ENCODE measurements at regions not wholly inside any gene's neighbourhood (a gene's known extent, or its start where the extent isn't known, plus 50 kb on each side); places are given as distances from the start of the nearest gene placed in this dataset.

GRCh38 chrX:150034788-150035187 is 96.5 kb upstream of the EOLA2 start:
- Histone ChIP-seq H3K9ac (ENCODE audit: low read length) (no peak overlapping the region), H3K27me3 (ENCODE audit: control insufficient read depth, insufficient read depth, low read length) (0 out of 2 replicates have a peak, but pooled peaks cover 3% of the 10 kb centered on the region), H3K4me1 (ENCODE audit: control insufficient read depth, insufficient read depth, low read length) (peaks cover 5% of the 10 kb centered on the region; the same call in 1 of the 2 replicates), H3K9me3 (ENCODE audit: control insufficient read depth, insufficient read depth, low read depth, low read length) (no peaks in the 10 kb centered on the region; the same call in 1 of the 2 replicates), H3K36me3 (ENCODE audit: control insufficient read depth, insufficient read depth, low read length) (no peaks in the 10 kb centered on the region), H3K4me3 (ENCODE audit: low read depth, low read length) (no peak overlapping the region), H3K27ac (ENCODE audit: low read depth, low read length) (no peak overlapping the region)

- Histone ChIP-seq H3K4me3 (ENCODE audit: low read depth, low read length) (no peak overlapping the region), H3K9ac (ENCODE audit: low read length) (no peak overlapping the region), H3K27me3 (ENCODE audit: control insufficient read depth, insufficient read depth, low read length) (0 out of 2 replicates have a peak, but pooled peaks cover 3% of the 10 kb centered on the region), H3K36me3 (ENCODE audit: control insufficient read depth, insufficient read depth, low read length) (no peaks in the 10 kb centered on the region), H3K9me3 (ENCODE audit: control insufficient read depth, insufficient read depth, low read depth, low read length) (no peaks in the 10 kb centered on the region; the same call in 1 of the 2 replicates), H3K27ac (ENCODE audit: low read depth, low read length) (no peak overlapping the region), H3K4me1 (ENCODE audit: control insufficient read depth, insufficient read depth, low read length) (peaks cover 5% of the 10 kb centered on the region; the same call in 1 of the 2 replicates)
These were observed 97.2 kb upstream of the EOLA2 start for GRCh38 chrX:150035531-150035930.

GRCh38 chrX:150036181-150036580 is 97.9 kb upstream of the EOLA2 start:
- 0 out of 2 replicates have a peak, but pooled peaks cover 3% of the 10 kb centered on the region for H3K27me3 ChIP-seq (ENCODE audit: control insufficient read depth, insufficient read depth, low read length)
- peaks cover 5% of the 10 kb centered on the region; the same call in 1 of the 2 replicates for H3K4me1 ChIP-seq (ENCODE audit: control insufficient read depth, insufficient read depth, low read length)
- H3K4me3 ChIP-seq (ENCODE audit: low read depth, low read length): no peak overlapping the region
- H3K36me3 ChIP-seq (ENCODE audit: control insufficient read depth, insufficient read depth, low read length): no peaks in the 10 kb centered on the region
- H3K27ac ChIP-seq (ENCODE audit: low read depth, low read length): no peak overlapping the region
- no peaks in the 10 kb centered on the region; the same call in 1 of the 2 replicates for H3K9me3 ChIP-seq (ENCODE audit: control insufficient read depth, insufficient read depth, low read depth, low read length)
- no peak overlapping the region for H3K9ac ChIP-seq (ENCODE audit: low read length)

DNA sequence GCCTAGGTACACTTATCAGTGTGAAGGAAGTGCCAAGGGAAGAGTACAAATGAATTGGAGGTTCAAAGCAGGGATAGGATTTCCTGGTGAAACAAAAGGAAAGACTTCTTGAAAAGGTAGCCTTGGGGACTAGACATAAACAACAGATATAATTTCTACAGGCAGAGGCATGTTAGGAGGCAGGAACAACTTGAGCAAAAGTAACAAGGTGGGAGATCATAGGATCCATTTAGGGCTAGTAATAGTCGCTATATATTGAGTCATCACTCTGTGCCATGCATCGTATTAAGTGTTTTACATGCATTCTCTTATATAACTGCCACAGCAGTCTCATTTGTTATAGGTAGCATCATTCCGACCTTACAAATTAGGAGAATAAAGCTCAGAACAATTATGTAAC is 98.3 kb upstream of the EOLA2 start:
- no peak overlapping the region for H3K4me3 ChIP-seq (ENCODE audit: low read depth, low read length)
- peaks cover 5% of the 10 kb centered on the region; the same call in 1 of the 2 replicates for H3K4me1 ChIP-seq (ENCODE audit: control insufficient read depth, insufficient read depth, low read length)
- H3K27ac ChIP-seq (ENCODE audit: low read depth, low read length): no peak overlapping the region
- H3K36me3 ChIP-seq (ENCODE audit: control insufficient read depth, insufficient read depth, low read length): no peaks in the 10 kb centered on the region
- H3K27me3 ChIP-seq (ENCODE audit: control insufficient read depth, insufficient read depth, low read length): 0 out of 2 replicates have a peak, but pooled peaks cover 3% of the 10 kb centered on the region
- H3K9me3 ChIP-seq (ENCODE audit: control insufficient read depth, insufficient read depth, low read depth, low read length): no peaks in the 10 kb centered on the region; the same call in 1 of the 2 replicates
- no peak overlapping the region for H3K9ac ChIP-seq (ENCODE audit: low read length)

DNA sequence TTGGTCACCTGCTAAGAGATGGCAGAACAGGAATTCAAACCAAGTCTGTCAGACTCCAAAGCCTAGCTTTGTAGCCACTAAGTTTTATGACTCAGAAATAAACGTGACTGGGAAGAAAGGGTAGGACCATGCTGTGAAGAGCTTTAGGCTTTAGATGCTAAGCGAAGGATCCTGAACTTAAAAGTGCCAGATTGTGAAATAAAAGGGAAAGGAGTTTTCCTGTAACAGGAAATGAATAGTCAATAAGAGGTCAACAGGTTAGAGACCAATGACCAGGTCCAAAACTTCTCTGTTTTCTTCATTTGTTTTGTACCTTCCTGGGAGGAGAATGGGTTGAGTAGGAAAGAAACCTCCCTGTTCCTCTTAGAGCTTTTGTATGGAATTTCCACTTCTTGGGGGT is 98.8 kb upstream of the EOLA2 start:
- Histone ChIP-seq H3K27me3 (ENCODE audit: control insufficient read depth, insufficient read depth, low read length) (0 out of 2 replicates have a peak, but pooled peaks cover 2% of the 10 kb centered on the region), H3K27ac (ENCODE audit: low read depth, low read length) (no peak overlapping the region), H3K36me3 (ENCODE audit: control insufficient read depth, insufficient read depth, low read length) (no peaks in the 10 kb centered on the region), H3K9ac (ENCODE audit: low read length) (no peak overlapping the region), H3K4me3 (ENCODE audit: low read depth, low read length) (no peak overlapping the region), H3K9me3 (ENCODE audit: control insufficient read depth, insufficient read depth, low read depth, low read length) (no peaks in the 10 kb centered on the region; the same call in 1 of the 2 replicates), H3K4me1 (ENCODE audit: control insufficient read depth, insufficient read depth, low read length) (peaks cover 5% of the 10 kb centered on the region; the same call in 1 of the 2 replicates)

DNA sequence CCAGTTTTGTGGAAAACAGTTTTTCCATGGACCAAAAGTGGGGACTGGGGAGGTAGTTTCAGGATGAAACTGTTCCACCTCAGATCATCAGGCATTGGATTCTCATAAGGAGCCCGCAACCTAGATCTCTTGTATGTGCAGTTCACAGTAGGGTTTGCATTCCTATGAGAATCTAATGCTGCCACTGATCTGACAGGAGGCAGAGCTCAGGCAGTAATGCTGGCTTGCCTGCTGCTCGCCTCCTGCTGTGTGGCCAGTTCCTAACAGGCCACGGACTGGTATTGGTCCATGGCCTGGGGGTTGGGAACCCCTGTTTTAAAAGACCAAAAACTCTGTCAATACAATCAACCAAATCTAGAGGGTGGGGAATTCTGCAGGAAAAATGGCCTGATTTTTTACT is 100.0 kb upstream of the EOLA2 start:
- H3K27ac ChIP-seq (ENCODE audit: low read depth, low read length): no peak overlapping the region
- H3K36me3 ChIP-seq (ENCODE audit: control insufficient read depth, insufficient read depth, low read length): no peaks in the 10 kb centered on the region
- no peaks in the 10 kb centered on the region; the same call in 1 of the 2 replicates for H3K27me3 ChIP-seq (ENCODE audit: control insufficient read depth, insufficient read depth, low read length)
- H3K9ac ChIP-seq (ENCODE audit: low read length): no peak overlapping the region
- peaks cover 5% of the 10 kb centered on the region; the same call in 1 of the 2 replicates for H3K4me1 ChIP-seq (ENCODE audit: control insufficient read depth, insufficient read depth, low read length)
- no peaks in the 10 kb centered on the region; the same call in 1 of the 2 replicates for H3K9me3 ChIP-seq (ENCODE audit: control insufficient read depth, insufficient read depth, low read depth, low read length)
- no peak overlapping the region for H3K4me3 ChIP-seq (ENCODE audit: low read depth, low read length)

- H3K27ac ChIP-seq (ENCODE audit: low read depth, low read length): no peak overlapping the region
- H3K9me3 ChIP-seq (ENCODE audit: control insufficient read depth, insufficient read depth, low read depth, low read length): no peaks in the 10 kb centered on the region; the same call in 1 of the 2 replicates
- no peaks in the 10 kb centered on the region; the same call in 1 of the 2 replicates for H3K27me3 ChIP-seq (ENCODE audit: control insufficient read depth, insufficient read depth, low read length)
- no peak overlapping the region for H3K4me3 ChIP-seq (ENCODE audit: low read depth, low read length)
- no peaks in the 10 kb centered on the region for H3K36me3 ChIP-seq (ENCODE audit: control insufficient read depth, insufficient read depth, low read length)
- H3K9ac ChIP-seq (ENCODE audit: low read length): no peak overlapping the region
- H3K4me1 ChIP-seq (ENCODE audit: control insufficient read depth, insufficient read depth, low read length): peaks cover 5% of the 10 kb centered on the region; the same call in 1 of the 2 replicates
These were observed 100.8 kb upstream of the EOLA2 start for GRCh38 chrX:150038986-150039599.

- H3K27ac ChIP-seq (ENCODE audit: low read depth, low read length): no peak overlapping the region
These were observed 102.9 kb upstream of the EOLA2 start for GRCh38 chrX:150041208-150041607.

GRCh38 chrX:150044556-150044955 is 106.3 kb upstream of the EOLA2 start:
- no peak overlapping the region for H3K9ac ChIP-seq (ENCODE audit: low read length)
- no peaks in the 10 kb centered on the region; the same call in 1 of the 2 replicates for H3K27me3 ChIP-seq (ENCODE audit: control insufficient read depth, insufficient read depth, low read length)
- H3K4me3 ChIP-seq (ENCODE audit: low read depth, low read length): no peak overlapping the region
- H3K9me3 ChIP-seq (ENCODE audit: control insufficient read depth, insufficient read depth, low read depth, low read length): no peaks in the 10 kb centered on the region
- H3K27ac ChIP-seq (ENCODE audit: low read depth, low read length): no peak overlapping the region
- H3K36me3 ChIP-seq (ENCODE audit: control insufficient read depth, insufficient read depth, low read length): no peaks in the 10 kb centered on the region
- no peaks in the 10 kb centered on the region for H3K4me1 ChIP-seq (ENCODE audit: control insufficient read depth, insufficient read depth, low read length)

More at GRCh38 chrX:150041208-150041607, 102.9 kb upstream of the EOLA2 start:
- no peaks in the 10 kb centered on the region; the same call in 1 of the 2 replicates for H3K27me3 ChIP-seq (ENCODE audit: control insufficient read depth, insufficient read depth, low read length)
- H3K9me3 ChIP-seq (ENCODE audit: control insufficient read depth, insufficient read depth, low read depth, low read length): no peaks in the 10 kb centered on the region
- H3K9ac ChIP-seq (ENCODE audit: low read length): no peak overlapping the region
- H3K4me1 ChIP-seq (ENCODE audit: control insufficient read depth, insufficient read depth, low read length): peaks cover 5% of the 10 kb centered on the region; the same call in 1 of the 2 replicates
- no peak overlapping the region for H3K4me3 ChIP-seq (ENCODE audit: low read depth, low read length)
- no peaks in the 10 kb centered on the region for H3K36me3 ChIP-seq (ENCODE audit: control insufficient read depth, insufficient read depth, low read length)

GRCh38 chrX:150047818-150048217 is 109.5 kb upstream of the EOLA2 start:
- H3K9ac ChIP-seq (ENCODE audit: low read length): no peak overlapping the region
- peaks cover 5% of the 10 kb centered on the region; the same call in 1 of the 2 replicates for H3K27me3 ChIP-seq (ENCODE audit: control insufficient read depth, insufficient read depth, low read length)
- no peak overlapping the region for H3K27ac ChIP-seq (ENCODE audit: low read depth, low read length)

DNA sequence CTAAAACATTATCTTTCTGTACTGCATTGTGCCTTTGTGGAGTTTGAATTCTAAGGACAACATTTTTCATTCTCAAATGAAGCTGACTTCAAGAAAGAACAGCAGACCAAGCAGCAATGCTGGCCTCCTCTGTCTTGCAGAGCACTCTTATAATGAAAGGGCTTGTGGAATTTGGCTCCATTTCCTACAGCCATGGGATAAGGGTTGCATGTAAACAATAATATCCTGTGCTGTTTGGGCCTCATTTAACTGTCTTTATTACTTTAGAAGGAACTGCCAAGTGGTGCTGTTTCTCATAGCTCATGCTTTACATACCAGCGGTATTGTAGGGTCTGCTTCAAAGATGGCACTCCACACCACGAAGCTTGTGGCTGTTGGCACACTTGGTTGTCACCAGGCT is 111.4 kb upstream of the EOLA2 start:
- no peaks in the 10 kb centered on the region for H3K36me3 ChIP-seq (ENCODE audit: control insufficient read depth, insufficient read depth, low read length)
- H3K4me1 ChIP-seq (ENCODE audit: control insufficient read depth, insufficient read depth, low read length): peaks cover 6% of the 10 kb centered on the region; the same call in 1 of the 2 replicates
- H3K9me3 ChIP-seq (ENCODE audit: control insufficient read depth, insufficient read depth, low read depth, low read length): no peaks in the 10 kb centered on the region
- no peak overlapping the region for H3K4me3 ChIP-seq (ENCODE audit: low read depth, low read length)
- H3K9ac ChIP-seq (ENCODE audit: low read length): no peak overlapping the region
- H3K27me3 ChIP-seq (ENCODE audit: control insufficient read depth, insufficient read depth, low read length): peaks cover 7% of the 10 kb centered on the region; the same call in 1 of the 2 replicates
- H3K27ac ChIP-seq (ENCODE audit: low read depth, low read length): no peak overlapping the region

More at GRCh38 chrX:150047818-150048217, 109.5 kb upstream of the EOLA2 start:
- Histone ChIP-seq H3K4me1 (ENCODE audit: control insufficient read depth, insufficient read depth, low read length) (peaks cover 6% of the 10 kb centered on the region; the same call in 1 of the 2 replicates), H3K36me3 (ENCODE audit: control insufficient read depth, insufficient read depth, low read length) (no peaks in the 10 kb centered on the region), H3K9me3 (ENCODE audit: control insufficient read depth, insufficient read depth, low read depth, low read length) (no peaks in the 10 kb centered on the region), H3K4me3 (ENCODE audit: low read depth, low read length) (no peak overlapping the region)

Data from HUES6 (cell line).